HG02623 (cell line): ENCODE measurements at regions not wholly inside any gene's neighbourhood (a gene's known extent, or its start where the extent isn't known, plus 50 kb on each side); places are given as distances from the start of the nearest gene placed in this dataset.
"Not testable (repeated sequence)": the region's sequence is repeated elsewhere in the genome, so short reads cannot be mapped to it uniquely, and the experiment has no call there.

Experiments used
- ATAC-seq: cut with Tn5 transposase; IDR thresholded peaks from one replicate; pipeline ENCODE4 v1.9.1; 2021; ENCODE audit warnings: moderate library complexity; ENCODE audit not compliant: unreplicated experiment

DNA sequence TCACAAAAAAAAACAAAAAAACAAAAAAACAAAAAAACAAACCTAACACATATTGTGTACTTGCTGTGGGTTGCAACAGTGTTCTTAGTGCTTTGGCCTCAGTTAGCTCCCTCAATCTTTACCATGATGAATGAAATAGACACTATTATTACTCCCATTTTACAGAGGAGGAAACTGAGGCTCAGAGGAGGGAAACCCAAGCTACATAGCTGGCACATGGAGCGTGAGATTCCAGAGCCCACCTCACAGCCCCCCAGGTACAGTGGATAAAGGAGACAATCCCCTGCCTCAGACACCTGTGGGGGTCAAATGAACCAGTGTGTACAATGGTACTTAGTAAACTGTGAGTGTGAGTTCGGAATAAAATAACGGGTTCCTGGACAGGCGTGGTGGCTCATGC, 104.9 kb upstream of the SMAD3 start:
- ATAC-seq: no peak

DNA sequence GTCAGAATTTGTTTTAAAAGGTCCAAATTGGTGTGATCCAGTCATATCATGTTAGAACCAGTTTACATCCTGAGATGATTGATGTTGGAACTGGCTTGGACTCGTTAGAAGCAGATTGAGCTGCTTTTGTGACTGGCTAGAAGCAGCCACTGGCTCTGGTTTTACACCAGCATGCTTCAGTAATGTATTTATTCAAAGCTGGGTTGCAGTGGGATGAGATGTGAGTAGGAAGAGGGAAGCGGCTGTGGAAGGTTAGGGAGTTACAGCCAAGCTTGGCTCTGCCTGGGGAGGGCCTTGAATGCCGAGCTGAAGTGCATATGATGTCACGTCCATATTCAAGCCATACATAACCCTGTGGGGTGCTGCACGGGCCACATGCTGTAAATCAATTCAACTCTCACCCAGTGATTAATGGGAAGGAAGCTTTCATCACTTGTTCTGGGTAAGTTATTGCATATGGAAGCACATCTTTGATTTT, 104.0 kb upstream of the SMAD3 start:
- ATAC-seq: no peak

DNA sequence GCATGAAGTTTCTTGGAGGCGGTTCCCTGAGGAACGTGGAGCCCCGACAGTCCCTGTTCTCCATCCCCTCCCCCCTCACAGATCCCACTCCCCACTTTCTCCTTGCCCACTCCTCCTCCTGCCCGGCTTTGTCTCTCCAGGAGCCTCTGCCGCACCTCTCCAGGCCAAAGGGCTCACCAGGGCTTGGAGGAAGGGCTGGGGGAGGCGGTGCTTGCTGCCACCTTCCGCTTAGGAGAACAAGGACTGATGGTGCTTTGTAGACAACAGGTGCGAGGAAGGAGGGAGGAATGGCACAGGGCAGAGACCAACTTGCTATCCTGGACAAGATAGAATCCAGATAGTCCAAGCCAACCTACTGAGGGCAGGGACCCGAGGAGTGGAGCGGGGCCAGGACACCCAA, 103.5 kb upstream of the SMAD3 start:
- ATAC-seq: no peak

DNA sequence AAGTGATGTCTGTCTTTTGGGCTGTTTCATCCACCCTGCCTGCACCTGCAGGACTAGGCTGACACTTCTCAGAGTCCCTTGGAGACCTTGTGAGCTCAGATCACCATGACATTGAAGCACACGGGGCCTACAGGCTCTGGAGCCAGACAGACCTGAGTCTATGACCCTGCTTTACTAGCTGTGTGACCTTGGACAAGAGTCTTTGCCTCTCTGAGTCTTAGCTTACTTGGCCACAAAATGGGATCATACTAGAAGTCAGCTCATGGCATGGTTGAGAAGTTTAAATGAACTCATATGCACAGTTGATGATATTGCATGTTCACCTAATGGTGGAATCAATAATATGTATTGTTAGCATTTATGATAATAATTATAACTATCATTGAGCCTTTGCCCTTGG, 102.9 kb upstream of the SMAD3 start:
- ATAC-seq: no peak

DNA sequence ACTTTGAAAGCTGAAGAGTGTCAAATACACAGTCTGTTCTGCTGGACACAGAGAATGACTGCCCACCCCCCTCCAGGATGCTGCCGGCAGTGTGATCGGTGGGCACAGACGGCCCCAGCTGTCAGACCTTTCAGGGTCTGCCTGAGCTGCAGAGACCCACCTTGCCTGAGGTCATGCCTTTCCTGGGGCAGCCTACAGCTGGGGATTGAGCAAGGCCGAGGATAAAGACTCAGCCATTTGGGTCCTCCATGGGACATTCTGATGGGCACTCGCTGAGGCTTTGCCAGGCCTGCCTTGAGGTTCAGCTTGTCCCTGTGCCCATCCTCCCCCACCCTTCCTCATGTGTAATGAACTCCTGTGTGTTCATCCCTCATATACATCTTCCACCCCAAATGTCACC, 102.3 kb upstream of the SMAD3 start:
- no peak for ATAC-seq

DNA sequence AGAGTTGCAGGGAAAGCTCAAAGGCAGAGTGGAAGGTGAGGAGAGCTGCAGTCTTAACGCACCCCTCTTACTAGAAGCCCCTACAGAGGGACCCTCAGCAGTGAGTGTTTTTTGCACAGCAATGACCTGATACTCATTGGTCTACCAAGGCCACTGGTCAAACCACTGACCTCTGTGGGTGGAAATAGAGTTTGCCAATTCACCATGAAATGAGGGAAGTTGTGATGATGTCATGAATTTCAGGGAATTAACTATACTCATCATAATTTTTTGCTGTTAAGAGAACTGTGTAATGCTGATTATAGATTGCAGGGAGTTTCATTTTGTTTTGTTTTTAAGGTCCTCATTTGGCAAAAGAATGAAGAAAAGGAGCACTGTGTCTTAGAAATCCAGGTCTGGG, 101.7 kb upstream of the SMAD3 start:
- ATAC-seq: no peak

DNA sequence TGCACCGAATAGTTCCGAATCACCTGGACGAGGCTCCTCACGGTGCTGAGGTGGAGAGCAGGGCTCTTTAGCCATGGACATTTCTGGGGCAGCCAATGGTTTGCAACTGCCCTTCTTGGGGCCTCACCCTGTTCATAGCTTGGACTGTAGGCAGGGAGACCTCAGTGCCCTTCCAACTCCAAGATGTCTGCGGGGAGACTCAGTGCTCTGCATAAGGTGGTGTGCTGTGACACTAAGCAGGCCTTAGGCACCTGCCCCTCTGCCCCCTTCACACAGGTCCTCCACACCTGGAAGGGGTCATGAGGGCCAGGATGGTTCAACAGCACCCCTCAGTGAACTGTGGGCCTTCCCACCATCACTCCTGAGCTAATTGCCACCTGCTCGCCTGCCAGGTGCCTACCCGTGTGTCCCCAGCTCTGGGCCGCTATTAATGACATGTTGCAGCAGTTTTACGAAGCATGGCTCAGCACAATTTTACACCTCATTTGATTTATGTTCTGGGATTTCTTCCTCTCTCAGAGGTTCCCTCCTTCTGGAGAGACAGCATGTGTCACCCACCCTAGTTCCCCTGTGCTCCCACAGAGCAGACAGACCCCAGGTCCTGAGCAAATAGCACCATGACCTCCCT, 101.2 kb upstream of the SMAD3 start:
- ATAC-seq: no peak

DNA sequence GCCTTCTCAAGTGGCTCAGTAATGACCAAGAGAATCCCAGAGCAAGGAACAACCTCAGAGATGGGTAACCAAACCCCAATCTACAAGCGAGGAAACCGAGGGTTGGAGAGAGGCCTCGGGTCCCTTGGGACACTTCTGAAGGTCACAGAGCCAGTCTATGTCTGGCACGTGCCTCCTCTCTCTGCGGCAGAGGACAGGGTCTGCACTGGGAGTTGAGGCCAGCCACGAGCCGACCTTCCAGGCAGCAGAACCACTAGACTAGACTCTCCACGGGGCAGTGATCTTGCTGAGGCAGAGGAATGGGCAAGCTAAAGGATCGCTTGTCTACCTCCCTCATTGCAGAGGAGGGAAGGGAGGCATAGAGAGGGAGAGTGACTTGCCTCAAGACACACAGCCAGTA, 100.6 kb upstream of the SMAD3 start:
- ATAC-seq: no peak

DNA sequence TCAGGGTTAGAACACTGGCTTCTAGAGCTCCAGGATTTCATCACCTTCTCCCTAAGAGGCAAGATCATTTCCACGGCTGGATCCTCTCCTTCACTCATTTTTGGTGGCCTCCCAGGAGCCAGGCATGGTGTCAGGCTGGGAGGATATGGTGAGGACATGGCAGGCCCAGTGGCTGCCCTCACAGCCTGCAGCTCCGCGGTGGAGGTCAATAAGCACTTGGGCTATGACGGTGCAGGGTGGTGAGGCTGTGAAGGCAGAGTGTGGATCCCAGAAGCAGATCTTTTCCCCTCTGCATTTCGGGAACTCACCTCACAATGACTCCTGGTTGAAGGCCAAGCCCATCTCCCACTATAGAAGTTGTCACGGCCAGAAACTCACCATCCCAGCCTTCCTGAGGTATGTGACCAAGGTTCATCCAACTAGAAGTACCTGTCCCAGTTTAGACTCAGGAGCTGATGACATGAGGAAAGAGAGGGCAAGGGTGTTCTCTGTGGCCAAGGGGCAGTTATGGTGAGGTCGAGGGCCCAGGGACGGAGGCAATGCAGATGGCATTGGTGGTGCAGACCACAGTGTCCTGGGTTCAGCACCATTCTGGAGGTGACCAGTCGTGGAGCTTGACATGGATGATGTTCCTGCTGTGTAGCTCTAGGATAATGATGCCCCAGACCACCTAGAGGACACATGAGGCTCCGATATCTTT, 100.1 kb upstream of the SMAD3 start:
- ATAC-seq: no peak

DNA sequence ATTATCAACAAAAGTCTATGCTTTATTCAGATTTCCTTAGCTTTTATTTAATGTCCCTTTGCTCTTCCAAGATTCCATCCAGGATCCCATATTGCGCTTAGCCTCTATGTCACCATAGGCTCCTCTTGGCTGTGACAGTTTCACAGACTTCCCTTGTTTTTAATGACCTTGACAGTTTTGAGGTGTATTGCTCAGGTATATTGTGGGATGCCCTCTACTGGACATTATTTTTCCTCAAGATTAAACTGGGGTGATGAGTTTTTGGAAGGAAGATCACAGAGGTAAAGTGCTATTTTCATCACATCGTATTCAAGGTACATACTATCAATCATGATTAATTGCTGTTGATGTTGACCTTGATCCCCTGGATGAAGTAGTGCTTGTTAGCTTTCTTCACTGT, 99.1 kb upstream of the SMAD3 start:
- no peak for ATAC-seq

DNA sequence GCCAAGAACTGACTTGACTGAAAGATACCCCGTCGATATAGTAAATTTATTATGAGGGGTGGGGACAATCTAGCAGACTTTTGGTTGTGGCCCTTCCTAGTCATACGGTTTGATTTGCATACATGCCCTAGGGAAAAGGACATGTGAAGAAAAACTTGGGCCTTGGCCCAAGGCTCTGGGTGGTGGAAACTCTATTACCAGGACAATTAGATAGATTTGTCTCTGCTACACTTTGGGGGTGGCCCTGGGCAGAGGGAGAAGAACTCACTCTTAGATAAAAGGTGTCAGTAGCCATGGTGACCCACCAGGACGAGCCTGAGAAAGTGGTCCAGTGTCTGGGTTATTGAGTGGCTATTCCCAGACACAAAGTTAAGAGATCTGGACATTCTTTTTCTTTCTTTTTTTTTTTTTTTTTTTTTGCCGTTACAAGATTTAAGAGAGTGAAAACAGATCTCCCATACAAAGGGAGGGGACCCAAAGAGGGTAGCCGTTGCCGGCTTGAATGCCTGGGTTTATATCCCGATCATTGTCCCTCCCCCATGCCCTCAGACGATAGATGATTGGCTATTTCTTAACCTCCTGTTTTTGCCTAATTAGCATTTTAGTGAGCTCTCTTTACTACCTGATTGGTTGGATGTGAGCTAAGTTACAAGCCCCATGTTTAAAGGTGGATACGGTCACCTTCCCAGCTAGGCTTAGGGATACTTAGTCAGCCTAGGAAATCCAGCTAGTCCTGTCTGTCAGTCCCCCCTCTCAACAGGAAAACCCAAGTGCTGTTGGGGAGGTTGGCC, 96.4 kb upstream of the SMAD3 start:
- ATAC-seq: no peak

DNA sequence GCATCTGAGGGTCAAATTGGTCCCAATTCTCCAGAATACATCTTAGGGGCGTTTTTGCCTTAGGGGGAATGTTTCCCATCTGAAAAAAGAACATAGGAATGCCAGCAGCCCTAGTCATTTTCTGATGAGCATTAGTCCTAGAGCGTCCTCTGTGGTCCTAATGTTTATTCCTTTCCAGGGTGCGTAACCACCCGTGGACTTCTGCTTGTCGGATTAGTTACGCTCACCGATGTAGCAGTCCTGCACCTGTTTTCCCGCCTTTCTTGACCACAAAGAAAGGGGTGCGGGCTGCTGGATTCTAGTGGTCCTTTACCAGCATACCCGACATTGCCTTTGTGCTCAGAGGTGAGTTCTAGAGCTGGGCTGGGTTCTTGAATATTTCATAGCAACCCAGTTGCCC, 91.3 kb upstream of the SMAD3 start:
- not testable (repeated sequence) for ATAC-seq

DNA sequence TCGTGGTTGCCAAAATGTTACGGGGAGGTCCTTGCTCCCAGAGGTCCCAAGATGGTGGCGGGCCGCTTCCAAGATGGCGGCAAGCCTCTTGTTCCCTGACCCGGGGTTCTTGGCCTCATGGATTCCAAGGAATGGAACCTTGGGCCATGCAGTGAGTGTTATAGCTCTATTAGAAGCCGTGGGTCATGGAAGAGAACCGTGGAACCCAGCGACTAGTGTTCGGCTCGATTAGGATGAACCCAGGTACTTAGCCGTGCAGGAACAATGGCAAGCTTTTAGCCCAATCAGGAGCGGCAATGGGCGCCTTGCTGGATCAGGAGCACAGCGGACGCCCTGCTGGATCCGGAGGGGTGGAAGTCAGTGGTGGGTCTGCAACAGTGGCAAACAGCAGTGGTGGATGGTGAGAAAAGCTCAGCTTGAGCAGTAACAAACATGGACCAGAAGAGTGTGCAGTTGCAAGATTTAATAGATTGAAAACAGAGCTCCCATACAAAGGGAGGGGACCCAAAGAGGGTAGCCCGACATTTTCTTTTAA, 89.2 kb upstream of the SMAD3 start:
- not testable (repeated sequence) for ATAC-seq

DNA sequence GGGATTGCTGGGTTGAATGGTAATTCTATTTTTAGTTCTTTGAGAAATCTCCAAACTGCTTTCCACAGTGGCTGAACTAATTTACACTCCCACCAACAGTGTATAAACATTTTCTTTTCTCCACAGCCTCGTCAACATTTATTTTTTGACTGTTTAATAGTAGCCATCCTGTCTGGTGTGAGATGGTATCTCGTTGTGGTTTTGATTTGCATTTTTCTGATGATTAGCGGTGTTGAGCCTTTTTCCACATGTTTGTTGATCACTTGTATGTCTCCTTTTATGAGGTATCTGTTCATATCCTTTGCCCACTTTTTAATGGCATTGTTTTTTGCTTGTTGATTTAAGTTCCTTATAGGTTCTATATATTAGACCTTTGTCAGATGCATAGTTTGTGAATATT, 85.1 kb upstream of the SMAD3 start:
- ATAC-seq: not testable (repeated sequence)

DNA sequence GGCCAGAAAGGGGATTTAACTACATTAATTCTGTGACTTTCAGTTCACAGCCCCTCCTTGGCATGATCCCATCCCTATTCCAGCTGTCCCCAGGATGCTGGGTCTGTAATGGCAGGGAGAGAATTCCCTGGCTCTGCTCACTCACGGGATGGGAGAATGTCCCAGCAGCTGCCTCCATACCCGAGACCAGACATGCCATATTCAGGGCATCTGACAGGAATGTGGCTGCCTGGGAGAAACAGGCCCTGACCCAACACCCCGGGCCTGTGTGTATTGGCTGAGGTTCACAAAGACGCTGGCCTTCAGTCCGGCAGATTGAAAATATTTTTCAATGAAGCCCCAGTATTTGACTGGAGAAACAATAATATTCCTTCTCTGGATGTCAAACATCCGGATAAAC, 83.6 kb upstream of the SMAD3 start:
- ATAC-seq: no peak

DNA sequence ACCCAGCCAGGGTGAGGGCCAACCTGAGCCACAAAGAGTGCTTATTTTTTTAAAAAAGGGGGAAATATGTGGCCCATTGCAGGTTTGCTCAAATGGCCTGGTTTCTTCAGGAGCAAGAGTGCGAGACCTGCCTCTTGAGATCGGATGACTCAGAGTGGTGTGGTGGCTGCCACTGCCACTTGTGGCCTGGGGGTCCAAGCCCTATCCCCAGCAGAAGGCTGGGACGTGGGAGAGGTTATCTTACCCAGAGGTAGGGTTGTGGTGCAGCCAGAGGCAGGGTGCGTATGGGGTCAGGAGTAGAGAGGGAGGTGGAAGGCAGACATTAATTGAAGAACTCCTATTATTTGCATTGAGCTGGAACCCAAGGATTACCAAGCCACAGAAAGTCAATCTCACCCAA, 83.2 kb upstream of the SMAD3 start:
- ATAC-seq: no peak

DNA sequence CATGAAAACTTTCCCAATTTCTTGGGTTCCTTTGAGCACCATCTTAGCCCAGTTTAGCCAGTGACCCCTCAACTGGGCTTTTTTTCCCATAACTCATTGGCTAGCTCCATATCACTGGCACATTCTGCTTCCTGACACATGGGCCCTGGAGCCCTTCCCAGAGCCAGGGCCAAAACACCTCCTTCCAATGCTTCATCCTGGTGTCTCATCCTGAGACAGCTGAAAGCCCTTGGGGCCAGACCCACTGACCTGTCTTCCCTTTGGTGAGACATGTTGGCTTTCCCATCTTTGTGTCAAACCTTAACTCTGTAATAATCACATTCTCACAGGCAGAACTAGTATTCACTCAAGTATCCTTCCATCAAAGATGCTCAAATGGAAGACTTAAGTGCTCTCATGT, 82.6 kb upstream of the SMAD3 start:
- no peak for ATAC-seq

DNA sequence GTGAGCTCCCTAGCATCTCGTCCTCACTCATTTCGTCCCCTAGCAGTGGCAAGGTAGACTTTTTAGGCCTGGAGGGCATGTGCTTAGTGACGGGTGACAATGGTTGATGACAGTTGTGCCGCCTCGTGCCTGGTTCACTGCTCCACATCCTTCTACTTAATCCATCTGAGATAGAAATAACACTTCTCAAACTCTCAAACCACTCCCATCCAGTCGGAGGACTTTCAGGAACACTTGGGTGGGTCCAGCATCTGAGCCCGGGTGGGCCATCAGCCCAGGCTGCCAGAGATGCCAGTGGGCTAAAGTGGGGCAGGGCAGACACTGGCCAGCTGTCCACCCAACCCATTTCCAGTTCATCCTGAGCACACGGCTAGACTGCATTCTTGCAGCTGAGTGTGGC, 79.7 kb upstream of the SMAD3 start:
- no peak for ATAC-seq

DNA sequence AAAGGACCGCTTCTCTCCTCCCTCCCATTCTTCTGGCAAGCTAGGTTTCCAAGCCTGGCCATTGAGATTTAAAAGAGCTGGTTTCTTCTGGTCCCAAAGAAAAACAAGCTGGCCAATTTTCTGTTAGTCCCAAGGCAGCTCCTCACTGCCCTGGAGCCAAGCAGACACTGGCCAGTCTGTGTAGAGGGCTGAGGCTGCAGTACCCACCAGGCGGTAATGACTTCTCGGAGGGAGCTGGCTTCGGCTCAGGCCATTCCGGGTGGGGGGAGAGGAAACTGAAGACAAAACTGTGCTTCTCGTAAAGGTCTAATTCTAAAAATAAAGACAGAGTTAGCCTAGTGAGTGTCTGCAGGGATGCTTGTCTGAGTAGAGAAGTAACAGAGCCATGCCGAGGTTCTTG, 78.5 kb upstream of the SMAD3 start:
- no peak for ATAC-seq

DNA sequence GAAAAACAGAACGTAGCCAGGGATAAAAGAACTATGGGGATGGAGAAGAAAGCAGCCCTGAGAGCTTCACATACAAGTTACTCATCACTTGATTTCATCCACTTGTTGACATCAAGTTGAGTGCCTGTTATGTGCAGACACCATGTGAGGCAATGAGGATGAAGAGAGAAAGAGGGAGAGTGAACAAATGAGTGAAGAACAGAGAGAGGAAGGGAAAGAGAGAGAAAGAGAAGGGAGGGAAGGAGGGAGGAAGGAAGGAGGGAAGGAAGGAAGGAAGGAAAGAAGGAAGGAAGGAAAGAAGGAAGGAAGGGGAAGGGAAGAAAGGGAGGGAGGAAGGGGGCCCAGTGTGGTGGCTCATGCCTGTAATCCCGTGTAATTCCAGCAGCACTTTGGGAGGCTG, 72.3 kb upstream of the SMAD3 start:
- no peak for ATAC-seq

DNA sequence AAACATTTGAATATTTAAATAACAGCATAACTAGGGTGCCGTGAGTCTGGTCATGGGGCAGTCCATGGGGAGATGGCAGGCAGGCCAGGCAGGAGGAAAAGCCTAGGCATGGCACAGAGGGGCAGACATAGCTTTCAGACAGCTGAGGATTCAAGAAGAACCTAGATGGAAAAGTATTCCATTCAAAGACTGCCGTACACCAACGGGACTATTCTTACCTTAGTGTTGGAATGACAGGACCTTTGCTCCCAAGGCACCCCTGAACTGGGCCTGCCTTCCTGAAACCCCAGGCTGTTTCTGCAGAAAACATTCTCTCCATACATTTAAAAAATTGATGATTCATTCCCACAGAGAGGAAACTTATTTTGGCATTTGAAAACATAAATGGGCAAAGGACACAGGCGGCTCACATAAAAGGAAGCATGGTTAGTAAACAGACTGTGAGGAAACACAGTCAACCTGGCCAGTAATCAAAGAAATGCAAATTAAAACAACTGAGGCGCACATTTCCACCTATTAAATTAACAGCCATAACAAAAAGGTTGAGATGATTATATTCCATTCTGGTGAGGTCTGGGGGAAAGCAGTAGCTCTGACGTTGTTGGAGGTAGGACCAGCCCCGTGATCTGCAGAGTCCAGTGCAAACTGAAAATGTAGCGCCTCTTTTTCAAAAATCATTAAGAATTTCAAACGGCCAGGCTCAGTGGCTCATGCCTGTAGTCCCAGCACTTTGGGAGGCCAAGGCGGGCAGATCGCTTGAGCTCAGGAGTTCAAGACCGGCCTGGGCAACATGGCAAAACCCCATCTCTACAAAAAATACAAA, 71.3 kb upstream of the SMAD3 start:
- ATAC-seq: no peak
